ENCODE measurements at regions not wholly inside any gene's neighbourhood (a gene's known extent, or its start where the extent isn't known, plus 50 kb on each side); places are given as distances from the start of the nearest gene placed in this dataset.

DNA sequence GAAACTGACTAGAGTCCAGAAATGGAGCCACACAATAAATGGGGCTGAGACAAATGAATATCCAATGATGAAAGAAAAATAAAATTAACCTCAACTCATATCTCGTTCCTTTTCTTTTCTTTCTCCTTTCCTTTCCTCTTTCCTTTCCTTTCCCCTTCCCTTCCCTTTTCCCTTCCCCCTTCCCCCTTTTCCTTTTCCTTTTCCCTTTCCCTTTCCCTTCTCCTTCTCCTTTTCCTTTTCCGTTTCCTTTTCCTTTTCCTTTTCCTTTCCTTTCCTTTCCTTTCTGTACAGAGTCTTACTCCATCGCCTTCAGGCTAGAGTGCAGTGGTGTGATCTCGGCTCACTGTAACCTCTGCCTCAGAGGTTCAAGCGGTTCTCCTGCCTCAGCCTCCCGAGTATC, 146.3 kb downstream of the RTL9 start:
- TF ChIP-seq EZH2 (IDR thresholded peaks at IDR 0.05; ENCODE audit: low read length, missing control alignments) (no peak), CTCF (conservative IDR thresholded peaks at IDR 0.05 in 1 of 2, IDR thresholded peaks at IDR 0.05 in 1 of 2; ENCODE audit: low read depth in 1 of 2, low read length in 2 of 2) (no peak)

All from fibroblast of lung (primary cell).